ENCODE measurements at regions not wholly inside any gene's neighbourhood (a gene's known extent, or its start where the extent isn't known, plus 50 kb on each side); places are given as distances from the start of the nearest gene placed in this dataset.
A peak's percentile ranks its signal among the peaks of the same experiment; 100 is the strongest.
"Not testable (repeated sequence)": the region's sequence is repeated elsewhere in the genome, so short reads cannot be mapped to it uniquely, and the experiment has no call there.

GRCh38 chr7:108920490-108920889, 350.8 kb downstream of the DNAJB9 start:
- TF ChIP-seq, protein P1, sequence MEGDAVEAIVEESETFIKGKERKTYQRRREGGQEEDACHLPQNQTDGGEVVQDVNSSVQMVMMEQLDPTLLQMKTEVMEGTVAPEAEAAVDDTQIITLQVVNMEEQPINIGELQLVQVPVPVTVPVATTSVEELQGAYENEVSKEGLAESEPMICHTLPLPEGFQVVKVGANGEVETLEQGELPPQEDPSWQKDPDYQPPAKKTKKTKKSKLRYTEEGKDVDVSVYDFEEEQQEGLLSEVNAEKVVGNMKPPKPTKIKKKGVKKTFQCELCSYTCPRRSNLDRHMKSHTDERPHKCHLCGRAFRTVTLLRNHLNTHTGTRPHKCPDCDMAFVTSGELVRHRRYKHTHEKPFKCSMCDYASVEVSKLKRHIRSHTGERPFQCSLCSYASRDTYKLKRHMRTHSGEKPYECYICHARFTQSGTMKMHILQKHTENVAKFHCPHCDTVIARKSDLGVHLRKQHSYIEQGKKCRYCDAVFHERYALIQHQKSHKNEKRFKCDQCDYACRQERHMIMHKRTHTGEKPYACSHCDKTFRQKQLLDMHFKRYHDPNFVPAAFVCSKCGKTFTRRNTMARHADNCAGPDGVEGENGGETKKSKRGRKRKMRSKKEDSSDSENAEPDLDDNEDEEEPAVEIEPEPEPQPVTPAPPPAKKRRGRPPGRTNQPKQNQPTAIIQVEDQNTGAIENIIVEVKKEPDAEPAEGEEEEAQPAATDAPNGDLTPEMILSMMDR (IDR thresholded peaks at IDR 0.05; ENCODE audit: control extremely low read depth, extremely low read depth): no peak
- ATAC-seq (ENCODE audit: insufficient read depth, low FRiP score) (no peak), DNase-seq (no peak)
- no peaks in the 10 kb centered on the region for H3K4me1 ChIP-seq (ENCODE audit: control insufficient read depth in 5 of 5, insufficient read depth in 5 of 5, low read length in 5 of 5)
- H3K9me3 ChIP-seq (ENCODE audit: control insufficient read depth in 4 of 4, insufficient read depth in 3 of 4, low read length in 3 of 4): peaks cover 0 to 4% (median 1%) of the 10 kb centered on the region in 4 donors
- no peaks in the 10 kb centered on the region for H3K36me3 ChIP-seq (ENCODE audit: control insufficient read depth in 4 of 4, insufficient read depth in 4 of 4, low read length in 4 of 4)
- WGBS, 2 donors: 38 to 74% methylated on average over 1 of the region's 1 CpG
- H3K9ac ChIP-seq (ENCODE audit: insufficient read depth in 1 of 2, low read length in 2 of 2): no peak overlapping the region
- no peak overlapping the region for H3K27ac ChIP-seq (ENCODE audit: low read depth in 1 of 2, low read length in 1 of 2)
- no peak overlapping the region for H3K4me3 ChIP-seq
- H3K27me3 ChIP-seq (ENCODE audit: control insufficient read depth in 3 of 3, insufficient read depth in 3 of 3, low read length in 2 of 3): no peaks in the 10 kb centered on the region

DNA sequence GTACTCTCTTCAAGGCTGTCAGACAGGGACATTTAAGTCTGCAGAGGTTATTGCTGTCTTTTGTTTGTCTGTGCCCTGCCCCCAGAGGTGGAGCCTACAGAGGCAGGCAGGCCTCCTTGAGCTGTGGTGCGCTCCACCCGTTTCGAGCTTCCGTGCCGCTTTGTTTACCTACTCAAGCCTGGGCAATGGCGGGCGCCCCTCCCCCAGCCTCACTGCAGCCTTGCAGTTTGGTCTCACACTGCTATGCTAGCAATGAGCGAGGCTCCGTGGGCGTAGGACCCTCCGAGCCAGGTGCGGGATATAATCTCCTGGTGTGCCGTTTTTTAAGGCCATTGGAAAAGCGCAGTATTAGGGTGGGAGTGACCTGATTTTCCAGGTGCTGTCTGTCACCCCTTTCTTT, 373.4 kb downstream of the DNAJB9 start:
- H3K4me1 ChIP-seq (ENCODE audit: control insufficient read depth in 5 of 5, insufficient read depth in 5 of 5, low read length in 5 of 5); DNase-seq; H3K4me3 ChIP-seq; H3K36me3 ChIP-seq (ENCODE audit: control insufficient read depth in 4 of 4, insufficient read depth in 4 of 4, low read length in 4 of 4); H3K9me3 ChIP-seq (ENCODE audit: control insufficient read depth in 4 of 4, insufficient read depth in 3 of 4, low read length in 3 of 4); H3K27me3 ChIP-seq (ENCODE audit: control insufficient read depth in 3 of 3, insufficient read depth in 3 of 3, low read length in 2 of 3); ATAC-seq (ENCODE audit: insufficient read depth, low FRiP score); H3K27ac ChIP-seq (ENCODE audit: low read depth in 1 of 2, low read length in 1 of 2); H3K9ac ChIP-seq (ENCODE audit: insufficient read depth in 1 of 2, low read length in 2 of 2): not testable (repeated sequence)
- 95 to 96% methylated on average over 14 of the region's 14 CpGs for WGBS, 2 donors

- ATAC-seq (ENCODE audit: insufficient read depth, low FRiP score): no peak
- Histone ChIP-seq H3K4me1 (ENCODE audit: control insufficient read depth in 5 of 5, insufficient read depth in 5 of 5, low read length in 5 of 5) (no peaks in the 10 kb centered on the region), H3K4me3 (no peak overlapping the region), H3K36me3 (ENCODE audit: control insufficient read depth in 4 of 4, insufficient read depth in 4 of 4, low read length in 4 of 4) (no peaks in the 10 kb centered on the region), H3K9ac (ENCODE audit: insufficient read depth in 1 of 2, low read length in 2 of 2) (no peak overlapping the region), H3K9me3 (ENCODE audit: control insufficient read depth in 4 of 4, insufficient read depth in 3 of 4, low read length in 3 of 4) (peaks cover 0 to 2% (median 0%) of the 10 kb centered on the region in 4 donors), H3K27me3 (ENCODE audit: control insufficient read depth in 3 of 3, insufficient read depth in 3 of 3, low read length in 2 of 3) (no peaks in the 10 kb centered on the region), H3K27ac (ENCODE audit: low read depth in 1 of 2, low read length in 1 of 2) (no peak overlapping the region)
- no peak for DNase-seq
- 87 to 91% methylated on average over 4 of the region's 4 CpGs for WGBS, 2 donors
- TF ChIP-seq, protein P1 (IDR thresholded peaks at IDR 0.05; ENCODE audit: control extremely low read depth, extremely low read depth): no peak
Measured at GRCh38 chr7:108947526-108947925, 377.9 kb downstream of the DNAJB9 start.

DNA sequence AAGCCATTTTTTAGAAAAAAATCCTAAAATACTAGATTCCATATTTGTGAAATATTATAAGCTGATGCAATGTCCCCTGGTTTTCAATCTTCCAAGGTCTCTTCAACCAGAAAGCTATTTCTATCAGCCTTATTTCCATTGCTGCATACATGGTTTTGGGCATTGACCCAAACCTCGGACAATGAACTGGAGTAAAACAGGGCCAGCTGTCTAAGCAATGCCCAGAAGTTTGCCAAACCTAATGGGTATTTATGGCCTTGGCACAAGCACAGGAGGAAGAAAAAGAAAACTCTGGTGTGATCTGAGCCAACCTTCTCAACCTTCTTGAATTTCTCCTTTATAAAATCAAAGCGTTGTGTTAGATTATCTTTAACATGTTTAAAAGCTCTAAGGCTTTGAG, 402.3 kb downstream of the DNAJB9 start:
- ATAC-seq (ENCODE audit: insufficient read depth, low FRiP score) (no peak), DNase-seq (peak; percentile 19 to 59 (median 42))
- Histone ChIP-seq H3K4me3 (no peak overlapping the region), H3K9me3 (ENCODE audit: control insufficient read depth in 4 of 4, insufficient read depth in 3 of 4, low read length in 3 of 4) (no peaks in the 10 kb centered on the region), H3K4me1 (ENCODE audit: control insufficient read depth in 5 of 5, insufficient read depth in 5 of 5, low read length in 5 of 5) (peaks cover 0 to 12% (median 0%) of the 10 kb centered on the region in 5 donors), H3K27me3 (ENCODE audit: control insufficient read depth in 3 of 3, insufficient read depth in 3 of 3, low read length in 2 of 3) (no peaks in the 10 kb centered on the region), H3K36me3 (ENCODE audit: control insufficient read depth in 4 of 4, insufficient read depth in 4 of 4, low read length in 4 of 4) (no peaks in the 10 kb centered on the region), H3K9ac (ENCODE audit: insufficient read depth in 1 of 2, low read length in 2 of 2) (no peak overlapping the region), H3K27ac (ENCODE audit: low read depth in 1 of 2, low read length in 1 of 2) (no peak overlapping the region)
- WGBS, 2 donors: 79 to 81% methylated on average over 2 of the region's 2 CpGs
- TF ChIP-seq, protein P1 (IDR thresholded peaks at IDR 0.05; ENCODE audit: control extremely low read depth, extremely low read depth): no peak
